HL-60 (cell line): ENCODE measurements at regions not wholly inside any gene's neighbourhood (a gene's known extent, or its start where the extent isn't known, plus 50 kb on each side); places are given as distances from the start of the nearest gene placed in this dataset.

Experiments used
- DNase-seq, 2 experiments: peaks; one replicate each; pipeline ENCODE4 v3.0.0-alpha.2; 2010 to 2020; ENCODE audit warnings: low read depth in 1 of 2, low spot score in 1 of 2
- H3K27ac ChIP-seq: fragments of 250-450 bp; sonication (Bioruptor Pico); replicated peaks from 2 replicates; pipeline ENCODE4 v1.5.1; 2020; ENCODE audit warnings: mild to moderate bottlenecking, moderate library complexity
- H3K27me3 ChIP-seq: fragments of 250-450 bp; sonication (Bioruptor Pico); 2 replicates; pipeline ENCODE4 v1.5.1; 2021; ENCODE audit warnings: mild to moderate bottlenecking, moderate library complexity; ENCODE audit not compliant: insufficient read depth, poor library complexity, severe bottlenecking
- H3K4me3 ChIP-seq: replicated peaks from 2 replicates; pipeline ENCODE4 v1.5.1; 2011; ENCODE audit warnings: mild to moderate bottlenecking, control low read depth, low read length; ENCODE audit not compliant: insufficient read depth
- CTCF ChIP-seq: IDR thresholded peaks from one replicate; pipeline ENCODE4 v1.5.1; 2011; ENCODE audit warnings: low read length, control low read depth, inconsistent platforms; ENCODE audit not compliant: insufficient read depth
- GABPA ChIP-seq: IDR thresholded peaks from 2 replicates; pipeline ENCODE4 v1.6.1; 2012; ENCODE audit warnings: low read depth
- POLR2AphosphoS5 ChIP-seq: IDR thresholded peaks from 2 replicates; pipeline ENCODE4 v1.6.1; 2012; ENCODE audit warnings: low read depth
- REST ChIP-seq: IDR thresholded peaks from 2 replicates; pipeline ENCODE4 v1.6.1; 2012; ENCODE audit warnings: low read depth; ENCODE audit not compliant: insufficient replicate concordance
- SPI1 ChIP-seq: IDR thresholded peaks from 2 replicates; pipeline ENCODE4 v1.6.1; 2012; ENCODE audit warnings: low read depth, mild to moderate bottlenecking, borderline replicate concordance

GRCh38 chr20:16107172-16107870 is 465.9 kb downstream of the KIF16B start:
- DNase-seq, result no peak

GRCh38 chr20:16106191-16106849 is 466.9 kb downstream of the KIF16B start:
- H3K27me3 ChIP-seq, result no peaks in the 10 kb centered on the region
- no peak overlapping the region for H3K27ac ChIP-seq
- DNase-seq, result no peak
- TF ChIP-seq GABPA (no peak), CTCF (no peak), SPI1 (no peak), REST (no peak), POLR2AphosphoS5 (no peak)
- H3K4me3 ChIP-seq, result no peak overlapping the region

More at GRCh38 chr20:16107172-16107870, 465.9 kb downstream of the KIF16B start:
- H3K27me3 ChIP-seq, result no peaks in the 10 kb centered on the region
- no peak overlapping the region for H3K27ac ChIP-seq
- no peak overlapping the region for H3K4me3 ChIP-seq
- TF ChIP-seq GABPA, result no peak
- no peak for TF ChIP-seq POLR2AphosphoS5
- no peak for TF ChIP-seq CTCF
- no peak for TF ChIP-seq SPI1

- TF ChIP-seq GABPA, result no peak
- TF ChIP-seq POLR2AphosphoS5, result no peak
- TF ChIP-seq CTCF, result no peak
- no peak for TF ChIP-seq SPI1
- no peak for TF ChIP-seq REST
- Histone ChIP-seq H3K27ac (no peak overlapping the region), H3K4me3 (no peak overlapping the region), H3K27me3 (no peaks in the 10 kb centered on the region)
- no peak for DNase-seq
Observed at GRCh38 chr20:16104783-16105182, 468.5 kb downstream of the KIF16B start.
